ENCODE measurements at regions not wholly inside any gene's neighbourhood (a gene's known extent, or its start where the extent isn't known, plus 50 kb on each side); places are given as distances from the start of the nearest gene placed in this dataset.
A peak's percentile ranks its signal among the peaks of the same experiment; 100 is the strongest.

GRCh38 chr19:28504139-28504538, 708.8 kb downstream of the UQCRFS1 start:
- Histone ChIP-seq H3K27me3 (no peaks in the 10 kb centered on the region), H3K4me3 (no peak overlapping the region), H3K4me1 (replicated peaks in 1 of 2) (no peaks in the 10 kb centered on the region), H3K36me3 (replicated peaks in 1 of 2) (no peaks in the 10 kb centered on the region), H3K27ac (no peak overlapping the region), H3K9me3 (replicated peaks in 1 of 3) (no peaks in the 10 kb centered on the region)
- peak in 1 of 7 donors; percentile 9 for DNase-seq
- intact Hi-C loops (cut with DNase I) = no loop called here
- TF ChIP-seq CTCF (IDR thresholded peaks at IDR 0.05) (no peak), POLR2A (IDR thresholded peaks at IDR 0.05) (no peak)
- 60 to 81% (median 72%) methylated on average over 3 of the region's 3 CpGs for WGBS, 4 donors

GRCh38 chr19:28502879-28503734, 709.8 kb downstream of the UQCRFS1 start:
- WGBS, 4 donors = 65 to 69% (median 68%) methylated on average over 15 of the region's 15 CpGs
- no peak for DNase-seq

GRCh38 chr19:28501976-28502375, 711.0 kb downstream of the UQCRFS1 start:
- intact Hi-C loops (cut with DNase I) = no loop called here

More at GRCh38 chr19:28502879-28503734, 709.8 kb downstream of the UQCRFS1 start:
- Histone ChIP-seq H3K27me3 (no peaks in the 10 kb centered on the region), H3K9me3 (replicated peaks in 1 of 3) (no peaks in the 10 kb centered on the region), H3K36me3 (replicated peaks in 1 of 2) (no peaks in the 10 kb centered on the region), H3K4me1 (replicated peaks in 1 of 2) (no peaks in the 10 kb centered on the region), H3K4me3 (no peak overlapping the region), H3K27ac (no peak overlapping the region)
- no peak for TF ChIP-seq CTCF (IDR thresholded peaks at IDR 0.05)
- TF ChIP-seq POLR2A (IDR thresholded peaks at IDR 0.05) = no peak
- intact Hi-C loops (cut with DNase I) = no loop called here

More at GRCh38 chr19:28501976-28502375, 711.0 kb downstream of the UQCRFS1 start:
- Histone ChIP-seq H3K36me3 (replicated peaks in 1 of 2) (no peaks in the 10 kb centered on the region), H3K9me3 (replicated peaks in 1 of 3) (no peaks in the 10 kb centered on the region), H3K4me3 (no peak overlapping the region), H3K4me1 (replicated peaks in 1 of 2) (no peaks in the 10 kb centered on the region), H3K27me3 (no peaks in the 10 kb centered on the region), H3K27ac (no peak overlapping the region)
- TF ChIP-seq POLR2A (IDR thresholded peaks at IDR 0.05) (no peak), CTCF (IDR thresholded peaks at IDR 0.05) (no peak)
- DNase-seq = no peak
- WGBS, 4 donors = 64 to 80% (median 68%) methylated on average over 3 of the region's 3 CpGs
